Neural cell (in vitro differentiated cells): ENCODE measurements at regions not wholly inside any gene's neighbourhood (a gene's known extent, or its start where the extent isn't known, plus 50 kb on each side); places are given as distances from the start of the nearest gene placed in this dataset.

ENCODE experiments used
- H2AFZ ChIP-seq: fragments of 200-600, 300-800 bp; sonication (generic), shearing (Covaris generic); 2 replicates; pipeline ENCODE4 v1.6.0; 2014; ENCODE audit warnings: low read depth, mild to moderate bottlenecking, antibody characterized with exemption, low read length, moderate library complexity
- H3F3A ChIP-seq: fragments of 200-600 bp; shearing (Covaris generic); 2 replicates; pipeline ENCODE4 v1.6.1; 2016; ENCODE audit warnings: mild to moderate bottlenecking, moderate library complexity, mixed read lengths, antibody characterized with exemption, low read length; ENCODE audit not compliant: insufficient read depth, poor library complexity, severe bottlenecking
- H3K27ac ChIP-seq: fragments of 200-600, 300-800 bp; sonication (generic), shearing (Covaris generic); 2 replicates; pipeline ENCODE4 v1.5.1; 2014; ENCODE audit warnings: mild to moderate bottlenecking, low read length, moderate library complexity
- H3K27me3 ChIP-seq: fragments of 300-800, 200-600 bp; sonication (generic), shearing (Covaris generic); 2 replicates; pipeline ENCODE4 v1.6.0; 2014; ENCODE audit warnings: mild to moderate bottlenecking, low read depth, low read length, moderate library complexity; ENCODE audit not compliant: insufficient read depth
- H3K36me3 ChIP-seq: fragments of 300-800, 200-600 bp; sonication (generic), shearing (Covaris generic); 2 replicates; pipeline ENCODE4 v1.5.1; 2014; ENCODE audit warnings: mild to moderate bottlenecking, antibody characterized with exemption, low read length, moderate library complexity; ENCODE audit not compliant: insufficient read depth
- H3K4me2 ChIP-seq: fragments of 300-800, 200-600 bp; sonication (generic), shearing (Covaris generic); 2 replicates; pipeline ENCODE4 v1.6.0; 2014; ENCODE audit warnings: mild to moderate bottlenecking, low read length
- H3K4me3 ChIP-seq: fragments of 300-800, 200-600 bp; sonication (generic), shearing (Covaris generic); 2 replicates; pipeline ENCODE4 v1.5.1; 2014; ENCODE audit warnings: mild to moderate bottlenecking, low read length, moderate library complexity
- H3K79me2 ChIP-seq: fragments of 200-600 bp; shearing (Covaris generic); replicated peaks from 2 replicates; pipeline ENCODE4 v1.6.0; 2014; ENCODE audit warnings: mild to moderate bottlenecking, low read length, moderate library complexity; ENCODE audit not compliant: insufficient read depth
- H3K9ac ChIP-seq: fragments of 300-800, 200-600 bp; sonication (generic), shearing (Covaris generic); 2 replicates; pipeline ENCODE4 v1.6.1; 2016; ENCODE audit warnings: mild to moderate bottlenecking, low read length, mixed read lengths
- H3K9me2 ChIP-seq: fragments of 200-600 bp; shearing (Covaris generic); 2 replicates; pipeline ENCODE4 v1.6.1; 2016; ENCODE audit warnings: mild to moderate bottlenecking, low read length, mixed read lengths; ENCODE audit not compliant: insufficient read depth
- H3K9me3 ChIP-seq: fragments of 200-600, 300-800 bp; sonication (generic), shearing (Covaris generic); 2 replicates; pipeline ENCODE4 v1.6.1; 2016; ENCODE audit warnings: mild to moderate bottlenecking, mixed run types, low read length, moderate library complexity, mixed read lengths
- H4K20me1 ChIP-seq: fragments of 200-600 bp; shearing (Covaris generic); 2 replicates; pipeline ENCODE4 v1.6.1; 2016; ENCODE audit warnings: mild to moderate bottlenecking, mixed run types; ENCODE audit not compliant: insufficient read depth
- EP300 ChIP-seq: fragments of 450-650 bp; conservative IDR thresholded peaks from 2 replicates; pipeline ENCODE4 v1.6.1; 2014; ENCODE audit warnings: antibody characterized with exemption, mild to moderate bottlenecking, moderate library complexity; ENCODE audit not compliant: poor library complexity, severe bottlenecking
- EZH2 ChIP-seq: fragments of 200-600, 300-800 bp; shearing (Covaris generic), sonication (generic); IDR thresholded peaks from 2 replicates; pipeline ENCODE4 v1.6.1; 2014; ENCODE audit warnings: antibody characterized with exemption, low read length, borderline replicate concordance, mild to moderate bottlenecking; ENCODE audit not compliant: insufficient read depth, poor library complexity, severe bottlenecking
- MXI1 ChIP-seq: fragments of 450-650 bp; conservative IDR thresholded peaks from 2 replicates; pipeline ENCODE4 v1.6.1; 2014; ENCODE audit warnings: antibody characterized with exemption, mild to moderate bottlenecking; ENCODE audit not compliant: poor library complexity, severe bottlenecking
- POLR2AphosphoS5 ChIP-seq: IDR thresholded peaks from 2 replicates; pipeline ENCODE4 v1.6.1; 2012
- RAD21 ChIP-seq: fragments of 450-650 bp; conservative IDR thresholded peaks from 2 replicates; pipeline ENCODE4 v1.6.1; 2014; ENCODE audit warnings: antibody characterized with exemption, mild to moderate bottlenecking, moderate library complexity
- SMC3 ChIP-seq: fragments of 450-650 bp; conservative IDR thresholded peaks from 2 replicates; pipeline ENCODE4 v1.6.1; 2014; ENCODE audit warnings: antibody characterized with exemption, mild to moderate bottlenecking, moderate library complexity; ENCODE audit not compliant: poor library complexity
- TAF1 ChIP-seq: IDR thresholded peaks from 2 replicates; pipeline ENCODE4 v1.6.1; 2012; ENCODE audit warnings: low read depth
- TF ChIP-seq, protein P1 (sequence below): fragments of 450-650 bp; IDR thresholded peaks from 2 replicates; pipeline ENCODE4 v1.5.1; 2014; ENCODE audit warnings: antibody characterized with exemption, mild to moderate bottlenecking, moderate library complexity; ENCODE audit not compliant: poor library complexity, severe bottlenecking
- TF ChIP-seq, protein P2 (sequence below): IDR thresholded peaks from 2 replicates; pipeline ENCODE4 v1.6.1; 2012; ENCODE audit warnings: borderline replicate concordance

DNA sequence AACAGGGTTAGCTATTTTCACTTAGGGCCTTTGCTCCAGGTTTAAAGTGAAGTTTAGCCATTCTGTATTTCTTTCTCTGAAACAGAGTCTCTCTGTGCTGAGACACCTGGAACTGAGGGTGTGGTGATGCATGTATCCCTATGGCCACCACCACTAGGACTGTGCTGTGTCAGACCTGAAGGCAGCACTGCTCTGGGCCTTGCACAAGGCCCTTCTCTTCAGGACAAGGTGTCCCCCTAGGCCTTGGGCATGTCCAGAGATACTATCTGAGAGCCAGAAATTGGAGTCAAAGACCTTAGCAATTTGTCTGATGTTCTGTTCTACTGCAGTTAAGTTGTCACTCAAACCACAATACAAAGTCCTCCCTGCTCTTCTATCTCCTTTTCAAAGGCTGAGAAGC lies 1649.2 kb downstream of the AMY1C start:
- Histone ChIP-seq H3K4me2 (no peak overlapping the region), H3K36me3 (no peaks in the 10 kb centered on the region), H3F3A (no peaks in the 10 kb centered on the region), H3K4me3 (no peak overlapping the region), H3K27me3 (no peaks in the 10 kb centered on the region), H3K79me2 (no peaks in the 10 kb centered on the region), H4K20me1 (no peaks in the 10 kb centered on the region), H3K9ac (no peak overlapping the region), H3K27ac (no peak overlapping the region), H3K9me3 (no peaks in the 10 kb centered on the region), H3K9me2 (no peaks in the 10 kb centered on the region), H2AFZ (no peak overlapping the region)
- TF ChIP-seq, protein P1, sequence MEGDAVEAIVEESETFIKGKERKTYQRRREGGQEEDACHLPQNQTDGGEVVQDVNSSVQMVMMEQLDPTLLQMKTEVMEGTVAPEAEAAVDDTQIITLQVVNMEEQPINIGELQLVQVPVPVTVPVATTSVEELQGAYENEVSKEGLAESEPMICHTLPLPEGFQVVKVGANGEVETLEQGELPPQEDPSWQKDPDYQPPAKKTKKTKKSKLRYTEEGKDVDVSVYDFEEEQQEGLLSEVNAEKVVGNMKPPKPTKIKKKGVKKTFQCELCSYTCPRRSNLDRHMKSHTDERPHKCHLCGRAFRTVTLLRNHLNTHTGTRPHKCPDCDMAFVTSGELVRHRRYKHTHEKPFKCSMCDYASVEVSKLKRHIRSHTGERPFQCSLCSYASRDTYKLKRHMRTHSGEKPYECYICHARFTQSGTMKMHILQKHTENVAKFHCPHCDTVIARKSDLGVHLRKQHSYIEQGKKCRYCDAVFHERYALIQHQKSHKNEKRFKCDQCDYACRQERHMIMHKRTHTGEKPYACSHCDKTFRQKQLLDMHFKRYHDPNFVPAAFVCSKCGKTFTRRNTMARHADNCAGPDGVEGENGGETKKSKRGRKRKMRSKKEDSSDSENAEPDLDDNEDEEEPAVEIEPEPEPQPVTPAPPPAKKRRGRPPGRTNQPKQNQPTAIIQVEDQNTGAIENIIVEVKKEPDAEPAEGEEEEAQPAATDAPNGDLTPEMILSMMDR, result no peak
- no peak for TF ChIP-seq POLR2AphosphoS5

- H3K27ac ChIP-seq, result no peak overlapping the region
- no peaks in the 10 kb centered on the region for H3K79me2 ChIP-seq
- no peak overlapping the region for H3K4me2 ChIP-seq
- no peaks in the 10 kb centered on the region for H3F3A ChIP-seq
- no peak overlapping the region for H3K4me3 ChIP-seq
- H2AFZ ChIP-seq, result no peak overlapping the region
- H3K9me2 ChIP-seq, result no peaks in the 10 kb centered on the region
- H3K9ac ChIP-seq, result no peak overlapping the region
- TF ChIP-seq, protein P2, sequence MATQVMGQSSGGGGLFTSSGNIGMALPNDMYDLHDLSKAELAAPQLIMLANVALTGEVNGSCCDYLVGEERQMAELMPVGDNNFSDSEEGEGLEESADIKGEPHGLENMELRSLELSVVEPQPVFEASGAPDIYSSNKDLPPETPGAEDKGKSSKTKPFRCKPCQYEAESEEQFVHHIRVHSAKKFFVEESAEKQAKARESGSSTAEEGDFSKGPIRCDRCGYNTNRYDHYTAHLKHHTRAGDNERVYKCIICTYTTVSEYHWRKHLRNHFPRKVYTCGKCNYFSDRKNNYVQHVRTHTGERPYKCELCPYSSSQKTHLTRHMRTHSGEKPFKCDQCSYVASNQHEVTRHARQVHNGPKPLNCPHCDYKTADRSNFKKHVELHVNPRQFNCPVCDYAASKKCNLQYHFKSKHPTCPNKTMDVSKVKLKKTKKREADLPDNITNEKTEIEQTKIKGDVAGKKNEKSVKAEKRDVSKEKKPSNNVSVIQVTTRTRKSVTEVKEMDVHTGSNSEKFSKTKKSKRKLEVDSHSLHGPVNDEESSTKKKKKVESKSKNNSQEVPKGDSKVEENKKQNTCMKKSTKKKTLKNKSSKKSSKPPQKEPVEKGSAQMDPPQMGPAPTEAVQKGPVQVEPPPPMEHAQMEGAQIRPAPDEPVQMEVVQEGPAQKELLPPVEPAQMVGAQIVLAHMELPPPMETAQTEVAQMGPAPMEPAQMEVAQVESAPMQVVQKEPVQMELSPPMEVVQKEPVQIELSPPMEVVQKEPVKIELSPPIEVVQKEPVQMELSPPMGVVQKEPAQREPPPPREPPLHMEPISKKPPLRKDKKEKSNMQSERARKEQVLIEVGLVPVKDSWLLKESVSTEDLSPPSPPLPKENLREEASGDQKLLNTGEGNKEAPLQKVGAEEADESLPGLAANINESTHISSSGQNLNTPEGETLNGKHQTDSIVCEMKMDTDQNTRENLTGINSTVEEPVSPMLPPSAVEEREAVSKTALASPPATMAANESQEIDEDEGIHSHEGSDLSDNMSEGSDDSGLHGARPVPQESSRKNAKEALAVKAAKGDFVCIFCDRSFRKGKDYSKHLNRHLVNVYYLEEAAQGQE, result no peak
- TF ChIP-seq POLR2AphosphoS5 (no peak), MXI1 (no peak), RAD21 (no peak), TAF1 (no peak), EP300 (no peak), EZH2 (no peak), SMC3 (no peak)
- TF ChIP-seq, protein P1, result no peak
- H3K36me3 ChIP-seq, result no peaks in the 10 kb centered on the region
- H3K9me3 ChIP-seq, result no peaks in the 10 kb centered on the region
- H4K20me1 ChIP-seq, result no peaks in the 10 kb centered on the region
- H3K27me3 ChIP-seq, result no peaks in the 10 kb centered on the region
Measured at GRCh38 chr1:105399716-105400115, 1650.0 kb downstream of the AMY1C start.
